Lung (tissue), 11 donors: ENCODE measurements at regions not wholly inside any gene's neighbourhood (a gene's known extent, or its start where the extent isn't known, plus 50 kb on each side); places are given as distances from the start of the nearest gene placed in this dataset.
A peak's percentile ranks its signal among the peaks of the same experiment; 100 is the strongest.

Experiments used
- ATAC-seq: fragments of 200-7000 bp; cut with Tn5 transposase; one replicate; pipeline ENCODE4 v1.9.1; 2020; ENCODE audit warnings: moderate number of reproducible peaks; ENCODE audit not compliant: insufficient read depth, low FRiP score
- DNase-seq, 3 donors: peaks; one replicate each; pipeline ENCODE4 v3.0.0-alpha.2; 2013 to 2017
- H3K27ac ChIP-seq, 2 donors: one replicate each; pipeline ENCODE4 v1.5.1; 2013; ENCODE audit warnings: mild to moderate bottlenecking in 2 of 2, moderate library complexity in 2 of 2, control low read depth in 1 of 2, inconsistent platforms in 1 of 2, low read depth in 1 of 2, low read length in 1 of 2
- H3K27me3 ChIP-seq, 3 donors: one replicate each; pipeline ENCODE4 v1.5.1; 2013; ENCODE audit warnings: low read length in 2 of 3; ENCODE audit not compliant: control insufficient read depth in 3 of 3, insufficient read depth in 3 of 3
- H3K36me3 ChIP-seq, 4 donors: one replicate each; pipeline ENCODE4 v1.5.1; 2013; ENCODE audit warnings: low read length in 4 of 4, mild to moderate bottlenecking in 1 of 4, moderate library complexity in 1 of 4; ENCODE audit not compliant: control insufficient read depth in 4 of 4, insufficient read depth in 4 of 4
- H3K4me1 ChIP-seq, 5 donors: one replicate each; pipeline ENCODE4 v1.5.1; 2013; ENCODE audit warnings: low read length in 5 of 5, mild to moderate bottlenecking in 2 of 5, moderate library complexity in 1 of 5; ENCODE audit not compliant: control insufficient read depth in 5 of 5, insufficient read depth in 5 of 5
- H3K4me3 ChIP-seq: one replicate; pipeline ENCODE4 v1.5.1; 2013; ENCODE audit warnings: mild to moderate bottlenecking, control low read depth, moderate library complexity
- H3K9ac ChIP-seq, 2 donors: one replicate each; pipeline ENCODE4 v1.5.1; 2013; ENCODE audit warnings: low read length in 2 of 2, control low read depth in 1 of 2; ENCODE audit not compliant: insufficient read depth in 1 of 2
- H3K9me3 ChIP-seq, 4 donors: one replicate each; pipeline ENCODE4 v1.5.1; 2013; ENCODE audit warnings: low read length in 3 of 4, mild to moderate bottlenecking in 1 of 4, moderate library complexity in 1 of 4; ENCODE audit not compliant: control insufficient read depth in 4 of 4, insufficient read depth in 3 of 4
- CTCF ChIP-seq: IDR thresholded peaks from 2 replicates; pipeline ENCODE4 v1.5.1; 2012; ENCODE audit warnings: mild to moderate bottlenecking; ENCODE audit errors: control extremely low read depth, extremely low read depth
- WGBS, 2 donors: extraction: QIAGEN DNeasy Blood & Tissue Kit; methylation state at CpG; one replicate each; pipeline ENCODE4 v1.1.7; 2013; 5-methylcytosine and 5-hydroxymethylcytosine counted together
- donor health status: control.
- donor health status: control.
- donor health status: Bipolar disorder and iron deficiency.
- donor health status: healthy.
- donor health status: DM: yes; HTN: yes; CAD: no.

GRCh38 chr7:89826557-89826956 lies 327.7 kb upstream of the STEAP1 start:
- Histone ChIP-seq H3K9me3 (no peaks in the 10 kb centered on the region), H3K27ac (no peak overlapping the region), H3K4me1 (no peaks in the 10 kb centered on the region), H3K9ac (no peak overlapping the region), H3K36me3 (no peaks in the 10 kb centered on the region), H3K27me3 (no peaks in the 10 kb centered on the region), H3K4me3 (no peak overlapping the region)
- ATAC-seq (no peak), DNase-seq (no peak)
- no peak for TF ChIP-seq CTCF

GRCh38 chr7:89837515-89837914 lies 316.8 kb upstream of the STEAP1 start:
- DNase-seq (peak; percentile 48 to 55 (median 53)), ATAC-seq (no peak)
- 34 to 41% methylated on average over 1 of the region's 1 CpG for WGBS, 2 donors

GRCh38 chr7:89839329-89839728 lies 314.9 kb upstream of the STEAP1 start:
- no peak overlapping the region for H3K9ac ChIP-seq
- ATAC-seq (no peak), DNase-seq (no peak)
- H3K36me3 ChIP-seq = no peaks in the 10 kb centered on the region
- H3K27me3 ChIP-seq = no peaks in the 10 kb centered on the region
- H3K27ac ChIP-seq = no peak overlapping the region
- no peak for TF ChIP-seq CTCF
- no peak overlapping the region for H3K4me3 ChIP-seq
- 46 to 55% methylated on average over 3 of the region's 3 CpGs for WGBS, 2 donors
- H3K9me3 ChIP-seq = no peaks in the 10 kb centered on the region
- no peaks in the 10 kb centered on the region for H3K4me1 ChIP-seq

More at GRCh38 chr7:89837515-89837914, 316.8 kb upstream of the STEAP1 start:
- TF ChIP-seq CTCF = no peak
- H3K9ac ChIP-seq = no peak overlapping the region
- no peaks in the 10 kb centered on the region for H3K36me3 ChIP-seq
- H3K9me3 ChIP-seq = no peaks in the 10 kb centered on the region
- H3K27me3 ChIP-seq = no peaks in the 10 kb centered on the region
- no peak overlapping the region for H3K27ac ChIP-seq
- H3K4me1 ChIP-seq = no peaks in the 10 kb centered on the region
- H3K4me3 ChIP-seq = no peak overlapping the region

GRCh38 chr7:89845952-89846351 lies 308.3 kb upstream of the STEAP1 start:
- 90 to 92% methylated on average over 2 of the region's 2 CpGs for WGBS, 2 donors
- DNase-seq (no peak), ATAC-seq (no peak)

More at GRCh38 chr7:89845952-89846351, 308.3 kb upstream of the STEAP1 start:
- no peak for TF ChIP-seq CTCF
- Histone ChIP-seq H3K4me3 (no peak overlapping the region), H3K9ac (no peak overlapping the region), H3K36me3 (no peaks in the 10 kb centered on the region), H3K9me3 (no peaks in the 10 kb centered on the region), H3K27ac (no peak overlapping the region), H3K27me3 (no peaks in the 10 kb centered on the region), H3K4me1 (no peaks in the 10 kb centered on the region)
